Colonic mucosa (tissue), 4 donors: ENCODE measurements at regions not wholly inside any gene's neighbourhood (a gene's known extent, or its start where the extent isn't known, plus 50 kb on each side); places are given as distances from the start of the nearest gene placed in this dataset.

Source experiments
- DNase-seq: peaks from one replicate; pipeline ENCODE4 v3.0.0-alpha.2; 2020
- H3K27ac ChIP-seq: fragments of 200-600 bp; one replicate; pipeline ENCODE4 v1.8.0; 2021
- H3K27me3 ChIP-seq: fragments of 200-600 bp; one replicate; pipeline ENCODE4 v1.8.0; 2021
- H3K36me3 ChIP-seq: fragments of 200-600 bp; one replicate; pipeline ENCODE4 v1.8.0; 2021
- H3K4me1 ChIP-seq: fragments of 200-600 bp; one replicate; pipeline ENCODE4 v1.8.0; 2021; ENCODE audit warnings: mild to moderate bottlenecking
- H3K4me3 ChIP-seq: fragments of 200-600 bp; one replicate; pipeline ENCODE4 v1.8.0; 2021
- H3K9ac ChIP-seq, 2 donors: one replicate each; pipeline ENCODE4 v1.7.0; 2013; ENCODE audit warnings: control low read depth in 2 of 2, low read depth in 2 of 2, low read length in 2 of 2
- H3K9me3 ChIP-seq: fragments of 200-600 bp; one replicate; pipeline ENCODE4 v1.8.0; 2021
- intact Hi-C: fragments of 100-400 bp; cut with DNase I; formaldehyde crosslinking; loops from one replicate; pipeline ENCODE4 v1.14.1; 2022
- TF ChIP-seq, protein P1 (sequence below): fragments of 200-600 bp; IDR thresholded peaks from one replicate; pipeline ENCODE4 v1.8.0; 2022; ENCODE audit warnings: antibody characterized with exemption, mild to moderate bottlenecking
- donor health status: healthy.
- donor health status: DM: no; HTN: no; CAD: no.
- donor health status: DM: no; HTN: no; CAD: no.

DNA sequence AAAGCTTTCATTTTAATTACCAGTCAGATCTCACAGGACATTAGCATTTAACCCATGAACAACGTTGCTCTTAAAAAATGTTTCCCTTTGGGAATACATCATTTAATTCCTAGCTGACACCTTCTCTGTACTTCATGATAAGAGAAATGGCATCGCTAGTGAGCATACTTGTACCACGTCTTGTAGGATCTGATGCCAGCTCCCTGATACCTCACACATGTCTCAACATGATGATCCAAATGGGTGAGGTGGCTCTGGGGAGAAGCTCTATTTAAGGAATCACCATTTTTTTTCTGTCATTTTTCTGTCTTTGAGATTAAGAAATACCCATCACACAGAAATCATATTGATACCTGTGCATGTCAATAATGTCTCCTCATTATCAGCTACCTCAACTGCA lies 772.1 kb upstream of the CA10 start:
- no peaks in the 10 kb centered on the region for H3K4me1 ChIP-seq
- intact Hi-C loops, result no loop called here
- no peak overlapping the region for H3K27ac ChIP-seq
- no peak overlapping the region for H3K9ac ChIP-seq
- DNase-seq, result no peak
- no peak overlapping the region for H3K4me3 ChIP-seq
- H3K27me3 ChIP-seq, result no peaks in the 10 kb centered on the region
- no peaks in the 10 kb centered on the region for H3K9me3 ChIP-seq
- H3K36me3 ChIP-seq, result no peaks in the 10 kb centered on the region
- TF ChIP-seq, protein P1, sequence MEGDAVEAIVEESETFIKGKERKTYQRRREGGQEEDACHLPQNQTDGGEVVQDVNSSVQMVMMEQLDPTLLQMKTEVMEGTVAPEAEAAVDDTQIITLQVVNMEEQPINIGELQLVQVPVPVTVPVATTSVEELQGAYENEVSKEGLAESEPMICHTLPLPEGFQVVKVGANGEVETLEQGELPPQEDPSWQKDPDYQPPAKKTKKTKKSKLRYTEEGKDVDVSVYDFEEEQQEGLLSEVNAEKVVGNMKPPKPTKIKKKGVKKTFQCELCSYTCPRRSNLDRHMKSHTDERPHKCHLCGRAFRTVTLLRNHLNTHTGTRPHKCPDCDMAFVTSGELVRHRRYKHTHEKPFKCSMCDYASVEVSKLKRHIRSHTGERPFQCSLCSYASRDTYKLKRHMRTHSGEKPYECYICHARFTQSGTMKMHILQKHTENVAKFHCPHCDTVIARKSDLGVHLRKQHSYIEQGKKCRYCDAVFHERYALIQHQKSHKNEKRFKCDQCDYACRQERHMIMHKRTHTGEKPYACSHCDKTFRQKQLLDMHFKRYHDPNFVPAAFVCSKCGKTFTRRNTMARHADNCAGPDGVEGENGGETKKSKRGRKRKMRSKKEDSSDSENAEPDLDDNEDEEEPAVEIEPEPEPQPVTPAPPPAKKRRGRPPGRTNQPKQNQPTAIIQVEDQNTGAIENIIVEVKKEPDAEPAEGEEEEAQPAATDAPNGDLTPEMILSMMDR, result no peak

DNA sequence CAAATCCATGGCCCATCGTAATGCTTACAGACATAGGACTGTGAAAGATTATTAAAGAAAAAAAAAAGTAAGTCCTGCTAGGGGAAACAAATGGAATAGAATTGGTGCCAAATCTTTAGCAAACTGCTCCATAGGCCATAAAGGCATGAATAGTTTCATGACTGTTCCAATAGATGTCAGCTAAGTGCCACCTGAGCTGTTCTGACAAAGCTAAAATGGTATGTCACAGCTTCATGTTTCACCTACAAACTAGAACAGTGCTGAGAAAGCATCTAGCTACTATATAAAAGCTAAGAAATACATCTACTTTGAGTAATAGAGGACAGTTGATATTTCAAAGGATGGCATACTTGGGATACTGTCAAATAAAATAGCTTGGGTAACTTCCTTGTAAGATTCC lies 771.6 kb upstream of the CA10 start:
- Histone ChIP-seq H3K27me3 (no peaks in the 10 kb centered on the region), H3K4me1 (no peaks in the 10 kb centered on the region), H3K36me3 (no peaks in the 10 kb centered on the region), H3K27ac (no peak overlapping the region), H3K9me3 (no peaks in the 10 kb centered on the region), H3K9ac (no peak overlapping the region), H3K4me3 (no peak overlapping the region)
- intact Hi-C loops, result no loop called here
- TF ChIP-seq, protein P1, result no peak
- DNase-seq, result no peak

DNA sequence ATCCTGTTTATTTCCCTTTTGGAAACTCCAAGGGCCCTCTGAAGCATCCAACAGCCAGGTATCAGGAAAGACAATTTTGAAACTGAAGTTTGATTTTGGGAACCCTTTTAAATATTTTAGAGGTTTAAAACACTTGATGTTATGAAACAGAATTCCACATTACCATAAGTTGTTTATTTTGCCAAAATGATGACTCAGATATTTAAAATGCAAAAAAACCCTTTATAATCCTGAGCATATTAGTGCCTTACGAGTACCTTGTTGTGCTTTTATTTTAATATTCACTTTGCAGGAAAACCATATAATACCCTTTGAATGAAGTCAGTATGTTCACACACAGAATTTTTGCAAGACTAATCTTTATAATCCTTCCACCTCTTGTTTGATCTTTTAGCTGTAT lies 765.1 kb upstream of the CA10 start:
- no peak for DNase-seq
- TF ChIP-seq, protein P1, result no peak
- intact Hi-C loops, result no loop called here
- H3K4me3 ChIP-seq, result no peak overlapping the region
- no peak overlapping the region for H3K27ac ChIP-seq
- H3K4me1 ChIP-seq, result no peaks in the 10 kb centered on the region
- no peaks in the 10 kb centered on the region for H3K27me3 ChIP-seq
- no peaks in the 10 kb centered on the region for H3K36me3 ChIP-seq
- no peaks in the 10 kb centered on the region for H3K9me3 ChIP-seq
- no peak overlapping the region for H3K9ac ChIP-seq

DNA sequence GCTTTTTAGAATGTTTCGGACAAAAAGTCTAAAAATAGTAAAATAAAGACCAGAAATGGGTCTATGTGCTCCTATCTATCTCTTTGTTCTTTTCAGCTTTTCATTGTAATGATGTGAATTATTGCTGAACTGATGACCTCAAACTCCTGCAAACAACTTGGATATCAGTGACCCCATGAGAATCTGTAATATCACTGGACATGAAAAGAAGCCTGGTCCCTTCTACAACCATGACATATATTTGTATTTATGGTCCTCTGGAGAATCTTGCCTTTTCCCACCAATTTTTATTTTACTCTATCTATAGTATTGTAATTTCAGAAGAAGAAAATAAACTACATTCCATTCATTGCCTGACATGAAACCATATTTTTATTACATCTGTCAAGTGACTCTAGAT lies 740.7 kb upstream of the CA10 start:
- TF ChIP-seq, protein P1, result no peak
- intact Hi-C loops, result no loop called here
- H3K36me3 ChIP-seq, result no peaks in the 10 kb centered on the region
- no peak overlapping the region for H3K27ac ChIP-seq
- no peak overlapping the region for H3K4me3 ChIP-seq
- DNase-seq, result no peak
- no peak overlapping the region for H3K9ac ChIP-seq
- no peaks in the 10 kb centered on the region for H3K9me3 ChIP-seq
- H3K4me1 ChIP-seq, result no peaks in the 10 kb centered on the region
- no peaks in the 10 kb centered on the region for H3K27me3 ChIP-seq

DNA sequence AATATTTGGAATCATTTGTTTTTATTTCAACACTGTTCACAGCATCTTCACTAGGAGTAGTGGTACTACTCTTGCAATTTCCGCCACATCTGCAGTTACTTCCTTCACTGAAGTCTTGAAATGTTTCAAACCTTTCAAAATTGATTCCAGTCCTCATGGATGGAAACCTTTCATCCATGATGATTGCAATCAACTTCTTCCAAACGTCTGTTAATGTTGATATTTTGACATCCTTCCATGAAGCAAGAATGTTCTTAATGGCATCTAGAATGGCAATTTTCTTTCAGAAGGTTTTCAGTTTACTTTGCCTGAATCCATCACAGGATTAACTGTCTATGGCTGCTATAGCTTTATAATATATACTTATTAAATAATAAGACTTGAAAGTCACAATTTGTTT lies 736.8 kb upstream of the CA10 start:
- Histone ChIP-seq H3K27me3 (no peaks in the 10 kb centered on the region), H3K9me3 (no peaks in the 10 kb centered on the region), H3K4me3 (no peak overlapping the region), H3K27ac (no peak overlapping the region), H3K36me3 (no peaks in the 10 kb centered on the region), H3K4me1 (no peaks in the 10 kb centered on the region), H3K9ac (no peak overlapping the region)
- TF ChIP-seq, protein P1, result no peak
- no peak for DNase-seq
- intact Hi-C loops, result no loop called here

DNA sequence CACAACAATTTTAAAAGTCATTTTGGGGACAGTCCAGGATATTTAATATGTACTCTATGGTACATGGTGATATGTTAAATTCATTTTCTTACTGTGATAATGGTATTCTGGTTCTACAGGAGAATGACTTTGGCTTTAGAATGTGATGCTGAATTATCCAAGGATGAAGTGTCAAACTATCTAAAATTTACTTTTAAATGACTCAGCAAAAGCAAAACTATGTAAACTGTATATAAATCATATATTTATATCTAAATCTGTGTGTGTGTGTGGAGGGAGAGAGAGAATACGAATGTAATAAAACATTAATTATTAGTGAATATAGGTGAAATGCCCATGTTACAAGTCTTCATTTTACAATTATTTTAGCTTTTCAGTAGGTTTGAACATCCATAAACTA lies 733.8 kb upstream of the CA10 start:
- no peaks in the 10 kb centered on the region for H3K36me3 ChIP-seq
- intact Hi-C loops, result no loop called here
- no peaks in the 10 kb centered on the region for H3K4me1 ChIP-seq
- no peak overlapping the region for H3K9ac ChIP-seq
- no peak overlapping the region for H3K27ac ChIP-seq
- DNase-seq, result no peak
- TF ChIP-seq, protein P1, result no peak
- no peak overlapping the region for H3K4me3 ChIP-seq
- H3K27me3 ChIP-seq, result no peaks in the 10 kb centered on the region
- no peaks in the 10 kb centered on the region for H3K9me3 ChIP-seq
